K562 (cell line): ENCODE measurements at regions not wholly inside any gene's neighbourhood (a gene's known extent, or its start where the extent isn't known, plus 50 kb on each side); places are given as distances from the start of the nearest gene placed in this dataset.
A peak's percentile ranks its signal among the peaks of the same experiment; 100 is the strongest.

Source experiments
- ARID4B ChIP-seq: sonication (generic); formaldehyde crosslinking; IDR thresholded peaks from 2 replicates; pipeline ENCODE4 v1.8.0; 2022; ENCODE audit warnings: mild to moderate bottlenecking, missing genetic modification reagents
- CBFA2T2 ChIP-seq: fragments of 450-650 bp; conservative IDR thresholded peaks from 2 replicates; pipeline ENCODE4 v1.6.1; 2017; ENCODE audit warnings: mild to moderate bottlenecking
- EZH2 ChIP-seq: IDR thresholded peaks from 2 replicates; pipeline ENCODE4 v1.6.1; 2012; ENCODE audit warnings: low read depth, mild to moderate bottlenecking, inconsistent platforms, low read length, borderline replicate concordance
- NFATC3 ChIP-seq: fragments of 450-650 bp; IDR thresholded peaks from 2 replicates; pipeline ENCODE4 v1.6.1; 2017; ENCODE audit warnings: mild to moderate bottlenecking
- SAFB2 ChIP-seq: fragments of 200-400 bp; formaldehyde crosslinking; IDR thresholded peaks from 2 replicates; pipeline ENCODE4 v1.6.1; 2018; ENCODE audit warnings: borderline replicate concordance, low read length, low read depth, moderate library complexity; ENCODE audit not compliant: severe bottlenecking
- TF ChIP-seq, protein P1 (sequence below): fragments of 250-450 bp; sonication (Bioruptor Pico); IDR thresholded peaks from 2 replicates; pipeline ENCODE4 v1.5.0; 2021; ENCODE audit warnings: mild to moderate bottlenecking, borderline replicate concordance
- TF ChIP-seq, protein P2 (sequence below): fragments of 200-600 bp; sonication (generic); IDR thresholded peaks from one replicate; pipeline ENCODE4 v1.6.1; 2012; ENCODE audit warnings: mild to moderate bottlenecking, low read depth, low read length, inconsistent platforms

DNA sequence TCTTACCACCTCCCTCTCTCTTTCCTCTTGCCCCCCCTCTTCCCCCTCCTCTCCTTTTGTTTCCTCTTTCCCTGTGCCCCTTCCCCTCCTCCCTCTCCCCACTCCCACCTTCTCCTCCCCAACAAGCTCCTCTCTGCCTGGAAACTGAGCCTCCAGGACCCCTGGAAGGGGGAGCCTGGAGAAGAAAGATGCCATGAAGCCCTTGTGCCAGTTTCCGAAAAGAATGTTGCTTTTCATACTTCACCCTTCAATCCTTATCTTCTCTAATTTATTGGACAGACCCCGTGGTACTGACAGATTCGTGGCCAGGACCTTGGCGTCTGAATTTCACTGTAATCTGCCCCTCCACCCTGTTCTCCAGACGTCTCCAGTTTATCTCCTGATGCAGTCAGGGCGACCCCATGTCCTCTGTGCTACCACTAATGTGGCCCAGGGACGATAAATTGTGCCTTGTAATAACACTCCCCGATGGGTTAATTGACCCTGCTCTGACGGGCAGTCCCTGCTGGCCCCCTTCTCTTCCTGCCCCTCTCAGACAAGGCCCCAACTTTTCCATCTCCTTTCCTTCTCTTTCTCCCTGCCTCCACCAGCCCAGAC, 138.4 kb upstream of the GSE1 start (continued):
- TF ChIP-seq ARID4B (no peak), NFATC3 (no peak), CBFA2T2 (peak; percentile 85), EZH2 (no peak), SAFB2 (no peak)
- TF ChIP-seq, protein P1, sequence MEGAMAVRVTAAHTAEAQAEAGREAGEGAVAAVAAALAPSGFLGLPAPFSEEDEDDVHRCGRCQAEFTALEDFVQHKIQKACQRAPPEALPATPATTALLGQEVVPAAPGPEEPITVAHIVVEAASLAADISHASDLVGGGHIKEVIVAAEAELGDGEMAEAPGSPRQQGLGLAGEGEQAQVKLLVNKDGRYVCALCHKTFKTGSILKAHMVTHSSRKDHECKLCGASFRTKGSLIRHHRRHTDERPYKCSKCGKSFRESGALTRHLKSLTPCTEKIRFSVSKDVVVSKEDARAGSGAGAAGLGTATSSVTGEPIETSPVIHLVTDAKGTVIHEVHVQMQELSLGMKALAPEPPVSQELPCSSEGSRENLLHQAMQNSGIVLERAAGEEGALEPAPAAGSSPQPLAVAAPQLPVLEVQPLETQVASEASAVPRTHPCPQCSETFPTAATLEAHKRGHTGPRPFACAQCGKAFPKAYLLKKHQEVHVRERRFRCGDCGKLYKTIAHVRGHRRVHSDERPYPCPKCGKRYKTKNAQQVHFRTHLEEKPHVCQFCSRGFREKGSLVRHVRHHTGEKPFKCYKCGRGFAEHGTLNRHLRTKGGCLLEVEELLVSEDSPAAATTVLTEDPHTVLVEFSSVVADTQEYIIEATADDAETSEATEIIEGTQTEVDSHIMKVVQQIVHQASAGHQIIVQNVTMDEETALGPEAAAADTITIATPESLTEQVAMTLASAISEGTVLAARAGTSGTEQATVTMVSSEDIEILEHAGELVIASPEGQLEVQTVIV (CRISPR knock-in tag) = no peak
- TF ChIP-seq, protein P2, sequence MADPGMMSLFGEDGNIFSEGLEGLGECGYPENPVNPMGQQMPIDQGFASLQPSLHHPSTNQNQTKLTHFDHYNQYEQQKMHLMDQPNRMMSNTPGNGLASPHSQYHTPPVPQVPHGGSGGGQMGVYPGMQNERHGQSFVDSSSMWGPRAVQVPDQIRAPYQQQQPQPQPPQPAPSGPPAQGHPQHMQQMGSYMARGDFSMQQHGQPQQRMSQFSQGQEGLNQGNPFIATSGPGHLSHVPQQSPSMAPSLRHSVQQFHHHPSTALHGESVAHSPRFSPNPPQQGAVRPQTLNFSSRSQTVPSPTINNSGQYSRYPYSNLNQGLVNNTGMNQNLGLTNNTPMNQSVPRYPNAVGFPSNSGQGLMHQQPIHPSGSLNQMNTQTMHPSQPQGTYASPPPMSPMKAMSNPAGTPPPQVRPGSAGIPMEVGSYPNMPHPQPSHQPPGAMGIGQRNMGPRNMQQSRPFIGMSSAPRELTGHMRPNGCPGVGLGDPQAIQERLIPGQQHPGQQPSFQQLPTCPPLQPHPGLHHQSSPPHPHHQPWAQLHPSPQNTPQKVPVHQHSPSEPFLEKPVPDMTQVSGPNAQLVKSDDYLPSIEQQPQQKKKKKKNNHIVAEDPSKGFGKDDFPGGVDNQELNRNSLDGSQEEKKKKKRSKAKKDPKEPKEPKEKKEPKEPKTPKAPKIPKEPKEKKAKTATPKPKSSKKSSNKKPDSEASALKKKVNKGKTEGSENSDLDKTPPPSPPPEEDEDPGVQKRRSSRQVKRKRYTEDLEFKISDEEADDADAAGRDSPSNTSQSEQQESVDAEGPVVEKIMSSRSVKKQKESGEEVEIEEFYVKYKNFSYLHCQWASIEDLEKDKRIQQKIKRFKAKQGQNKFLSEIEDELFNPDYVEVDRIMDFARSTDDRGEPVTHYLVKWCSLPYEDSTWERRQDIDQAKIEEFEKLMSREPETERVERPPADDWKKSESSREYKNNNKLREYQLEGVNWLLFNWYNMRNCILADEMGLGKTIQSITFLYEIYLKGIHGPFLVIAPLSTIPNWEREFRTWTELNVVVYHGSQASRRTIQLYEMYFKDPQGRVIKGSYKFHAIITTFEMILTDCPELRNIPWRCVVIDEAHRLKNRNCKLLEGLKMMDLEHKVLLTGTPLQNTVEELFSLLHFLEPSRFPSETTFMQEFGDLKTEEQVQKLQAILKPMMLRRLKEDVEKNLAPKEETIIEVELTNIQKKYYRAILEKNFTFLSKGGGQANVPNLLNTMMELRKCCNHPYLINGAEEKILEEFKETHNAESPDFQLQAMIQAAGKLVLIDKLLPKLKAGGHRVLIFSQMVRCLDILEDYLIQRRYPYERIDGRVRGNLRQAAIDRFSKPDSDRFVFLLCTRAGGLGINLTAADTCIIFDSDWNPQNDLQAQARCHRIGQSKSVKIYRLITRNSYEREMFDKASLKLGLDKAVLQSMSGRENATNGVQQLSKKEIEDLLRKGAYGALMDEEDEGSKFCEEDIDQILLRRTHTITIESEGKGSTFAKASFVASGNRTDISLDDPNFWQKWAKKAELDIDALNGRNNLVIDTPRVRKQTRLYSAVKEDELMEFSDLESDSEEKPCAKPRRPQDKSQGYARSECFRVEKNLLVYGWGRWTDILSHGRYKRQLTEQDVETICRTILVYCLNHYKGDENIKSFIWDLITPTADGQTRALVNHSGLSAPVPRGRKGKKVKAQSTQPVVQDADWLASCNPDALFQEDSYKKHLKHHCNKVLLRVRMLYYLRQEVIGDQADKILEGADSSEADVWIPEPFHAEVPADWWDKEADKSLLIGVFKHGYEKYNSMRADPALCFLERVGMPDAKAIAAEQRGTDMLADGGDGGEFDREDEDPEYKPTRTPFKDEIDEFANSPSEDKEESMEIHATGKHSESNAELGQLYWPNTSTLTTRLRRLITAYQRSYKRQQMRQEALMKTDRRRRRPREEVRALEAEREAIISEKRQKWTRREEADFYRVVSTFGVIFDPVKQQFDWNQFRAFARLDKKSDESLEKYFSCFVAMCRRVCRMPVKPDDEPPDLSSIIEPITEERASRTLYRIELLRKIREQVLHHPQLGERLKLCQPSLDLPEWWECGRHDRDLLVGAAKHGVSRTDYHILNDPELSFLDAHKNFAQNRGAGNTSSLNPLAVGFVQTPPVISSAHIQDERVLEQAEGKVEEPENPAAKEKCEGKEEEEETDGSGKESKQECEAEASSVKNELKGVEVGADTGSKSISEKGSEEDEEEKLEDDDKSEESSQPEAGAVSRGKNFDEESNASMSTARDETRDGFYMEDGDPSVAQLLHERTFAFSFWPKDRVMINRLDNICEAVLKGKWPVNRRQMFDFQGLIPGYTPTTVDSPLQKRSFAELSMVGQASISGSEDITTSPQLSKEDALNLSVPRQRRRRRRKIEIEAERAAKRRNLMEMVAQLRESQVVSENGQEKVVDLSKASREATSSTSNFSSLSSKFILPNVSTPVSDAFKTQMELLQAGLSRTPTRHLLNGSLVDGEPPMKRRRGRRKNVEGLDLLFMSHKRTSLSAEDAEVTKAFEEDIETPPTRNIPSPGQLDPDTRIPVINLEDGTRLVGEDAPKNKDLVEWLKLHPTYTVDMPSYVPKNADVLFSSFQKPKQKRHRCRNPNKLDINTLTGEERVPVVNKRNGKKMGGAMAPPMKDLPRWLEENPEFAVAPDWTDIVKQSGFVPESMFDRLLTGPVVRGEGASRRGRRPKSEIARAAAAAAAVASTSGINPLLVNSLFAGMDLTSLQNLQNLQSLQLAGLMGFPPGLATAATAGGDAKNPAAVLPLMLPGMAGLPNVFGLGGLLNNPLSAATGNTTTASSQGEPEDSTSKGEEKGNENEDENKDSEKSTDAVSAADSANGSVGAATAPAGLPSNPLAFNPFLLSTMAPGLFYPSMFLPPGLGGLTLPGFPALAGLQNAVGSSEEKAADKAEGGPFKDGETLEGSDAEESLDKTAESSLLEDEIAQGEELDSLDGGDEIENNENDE = no peak
